GM23338 (cell line): ENCODE measurements at regions not wholly inside any gene's neighbourhood (a gene's known extent, or its start where the extent isn't known, plus 50 kb on each side); places are given as distances from the start of the nearest gene placed in this dataset.

ENCODE experiments used
- ATAC-seq: fragments of 200-7000 bp; cut with Tn5 transposase; 3 replicates; pipeline ENCODE4 v1.9.1; 2020
- DNase-seq: peaks from one replicate; pipeline ENCODE4 v3.0.0-alpha.2; 2015; ENCODE audit warnings: low spot score
- H2AFZ ChIP-seq: fragments of 200-600 bp; sonication (generic); 2 replicates; pipeline ENCODE4 v1.8.0; 2016; ENCODE audit warnings: antibody characterized with exemption, mild to moderate bottlenecking, moderate library complexity
- H3F3A ChIP-seq: fragments of 200-600 bp; sonication (generic); replicated peaks from 2 replicates; pipeline ENCODE4 v1.8.0; 2017; ENCODE audit warnings: antibody characterized with exemption, mixed run types, low read depth
- H3K27ac ChIP-seq: fragments of 200-600 bp; sonication (generic); 2 replicates; pipeline ENCODE4 v1.6.1; 2016; ENCODE audit warnings: low read depth
- H3K27me3 ChIP-seq: fragments of 200-600 bp; sonication (generic); 2 replicates; pipeline ENCODE4 v1.8.0; 2016; ENCODE audit warnings: mild to moderate bottlenecking, mixed run types, moderate library complexity; ENCODE audit not compliant: insufficient read depth
- H3K36me3 ChIP-seq: fragments of 200-600 bp; sonication (generic); 2 replicates; pipeline ENCODE4 v1.8.0; 2016; ENCODE audit warnings: mild to moderate bottlenecking; ENCODE audit not compliant: insufficient read depth
- H3K4me1 ChIP-seq: fragments of 200-600 bp; sonication (generic); 2 replicates; pipeline ENCODE4 v1.8.0; 2016; ENCODE audit warnings: mild to moderate bottlenecking, moderate library complexity; ENCODE audit not compliant: insufficient read depth
- H3K4me2 ChIP-seq: fragments of 200-600 bp; sonication (generic); 2 replicates; pipeline ENCODE4 v1.7.1; 2017; ENCODE audit warnings: mixed run types
- H3K4me3 ChIP-seq: fragments of 200-600 bp; sonication (generic); 2 replicates; pipeline ENCODE4 v1.6.1; 2016; ENCODE audit warnings: mixed run types
- H3K79me2 ChIP-seq: fragments of 200-600 bp; sonication (generic); replicated peaks from 2 replicates; pipeline ENCODE4 v1.8.0; 2017; ENCODE audit warnings: mild to moderate bottlenecking; ENCODE audit not compliant: insufficient read depth
- H3K9me2 ChIP-seq: fragments of 200-600 bp; sonication (generic); 2 replicates; pipeline ENCODE4 v1.8.0; 2017; ENCODE audit not compliant: insufficient read depth
- H4K20me1 ChIP-seq: fragments of 200-600 bp; sonication (generic); replicated peaks from 2 replicates; pipeline ENCODE4 v1.8.0; 2017; ENCODE audit warnings: mild to moderate bottlenecking; ENCODE audit not compliant: insufficient read depth
- H3K27ac Mint-ChIP-seq: 2 replicates; pipeline ENCODE4 v1.8.0; 2020; ENCODE audit warnings: inconsistent platforms, mild to moderate bottlenecking, moderate library complexity, mixed read lengths
- H3K27me3 Mint-ChIP-seq: 3 replicates; pipeline ENCODE4 v1.8.0; 2022; ENCODE audit warnings: low read depth, mild to moderate bottlenecking, moderate library complexity, mixed read lengths, inconsistent platforms; ENCODE audit not compliant: insufficient read depth, poor library complexity
- H3K36me3 Mint-ChIP-seq: 3 replicates; pipeline ENCODE4 v1.8.0; 2021; ENCODE audit warnings: low read depth, mild to moderate bottlenecking, inconsistent platforms, moderate library complexity, mixed read lengths
- H3K4me1 Mint-ChIP-seq: 3 replicates; pipeline ENCODE4 v1.8.0; 2020; ENCODE audit warnings: mild to moderate bottlenecking, inconsistent platforms, mixed read lengths
- H3K4me3 Mint-ChIP-seq: 3 replicates; pipeline ENCODE4 v1.8.0; 2021; ENCODE audit warnings: moderate library complexity, mild to moderate bottlenecking, inconsistent platforms, mixed read lengths
- H3K9me3 Mint-ChIP-seq: 3 replicates; pipeline ENCODE4 v1.8.0; 2020; ENCODE audit warnings: moderate library complexity, mild to moderate bottlenecking, inconsistent platforms, mixed read lengths
- ETS1 ChIP-seq: IDR thresholded peaks from 2 replicates; pipeline ENCODE4 v1.6.1; 2016; ENCODE audit warnings: antibody characterized with exemption
- EZH2 ChIP-seq: fragments of 200-600 bp; sonication (generic); IDR thresholded peaks from one replicate; pipeline ENCODE4 v1.8.0; 2017; ENCODE audit warnings: antibody characterized with exemption, mild to moderate bottlenecking, low read depth; ENCODE audit not compliant: unreplicated experiment
- EZH2phosphoT487 ChIP-seq: fragments of 200-600 bp; sonication (generic); IDR thresholded peaks from one replicate; pipeline ENCODE4 v1.8.1; 2018; ENCODE audit warnings: antibody characterized with exemption; ENCODE audit not compliant: unreplicated experiment
- JUNB ChIP-seq: IDR thresholded peaks from one replicate; pipeline ENCODE4 v1.6.1; 2016; ENCODE audit warnings: antibody characterized with exemption; ENCODE audit not compliant: unreplicated experiment
- ZNF462 ChIP-seq: fragments of 250-450 bp; sonication (Bioruptor Pico); IDR thresholded peaks from 2 replicates; pipeline ENCODE4 v1.5.0; 2020; ENCODE audit warnings: mild to moderate bottlenecking, moderate library complexity
- TF ChIP-seq, protein P1 (sequence below), 2 experiments: fragments of 200-600 bp in 1 of 2; sonication (generic) in 1 of 2; conservative IDR thresholded peaks; 2 replicates each; pipeline versions ENCODE4 v1.5.1 to v1.6.1; 2016 to 2017; ENCODE audit warnings: antibody characterized with exemption in 2 of 2, low read depth in 2 of 2, mild to moderate bottlenecking in 2 of 2, moderate library complexity in 1 of 2
- TF ChIP-seq, protein P2 (sequence below): IDR thresholded peaks from one replicate; pipeline ENCODE4 v1.6.1; 2018; ENCODE audit warnings: antibody characterized with exemption; ENCODE audit not compliant: unreplicated experiment

- DNase-seq (no peak), ATAC-seq (no peak)
- Mint-ChIP-seq H3K4me1 (peaks cover 8% of the 10 kb centered on the region), H3K36me3 (peaks cover 6% of the 10 kb centered on the region; the same call in 2 of the 3 replicates), H3K27me3 (peaks cover 4% of the 10 kb centered on the region), H3K4me3 (no peak overlapping the region), H3K9me3 (0 out of 3 replicates have a peak, but pooled peaks cover 4% of the 10 kb centered on the region), H3K27ac (no peak overlapping the region)
- H3K36me3 ChIP-seq, result no peaks in the 10 kb centered on the region
- no peaks in the 10 kb centered on the region for H3F3A ChIP-seq
- no peaks in the 10 kb centered on the region; the same call in 1 of the 2 replicates for H3K9me2 ChIP-seq
- H3K4me3 ChIP-seq, result no peak overlapping the region
- H3K27me3 ChIP-seq, result no peaks in the 10 kb centered on the region
- no peak overlapping the region for H3K27ac ChIP-seq
- no peak overlapping the region for H2AFZ ChIP-seq
- H3K79me2 ChIP-seq, result no peaks in the 10 kb centered on the region
- H4K20me1 ChIP-seq, result no peaks in the 10 kb centered on the region
- no peaks in the 10 kb centered on the region for H3K4me1 ChIP-seq
- no peak for TF ChIP-seq EZH2
- no peak for TF ChIP-seq EZH2phosphoT487
- TF ChIP-seq, protein P1, sequence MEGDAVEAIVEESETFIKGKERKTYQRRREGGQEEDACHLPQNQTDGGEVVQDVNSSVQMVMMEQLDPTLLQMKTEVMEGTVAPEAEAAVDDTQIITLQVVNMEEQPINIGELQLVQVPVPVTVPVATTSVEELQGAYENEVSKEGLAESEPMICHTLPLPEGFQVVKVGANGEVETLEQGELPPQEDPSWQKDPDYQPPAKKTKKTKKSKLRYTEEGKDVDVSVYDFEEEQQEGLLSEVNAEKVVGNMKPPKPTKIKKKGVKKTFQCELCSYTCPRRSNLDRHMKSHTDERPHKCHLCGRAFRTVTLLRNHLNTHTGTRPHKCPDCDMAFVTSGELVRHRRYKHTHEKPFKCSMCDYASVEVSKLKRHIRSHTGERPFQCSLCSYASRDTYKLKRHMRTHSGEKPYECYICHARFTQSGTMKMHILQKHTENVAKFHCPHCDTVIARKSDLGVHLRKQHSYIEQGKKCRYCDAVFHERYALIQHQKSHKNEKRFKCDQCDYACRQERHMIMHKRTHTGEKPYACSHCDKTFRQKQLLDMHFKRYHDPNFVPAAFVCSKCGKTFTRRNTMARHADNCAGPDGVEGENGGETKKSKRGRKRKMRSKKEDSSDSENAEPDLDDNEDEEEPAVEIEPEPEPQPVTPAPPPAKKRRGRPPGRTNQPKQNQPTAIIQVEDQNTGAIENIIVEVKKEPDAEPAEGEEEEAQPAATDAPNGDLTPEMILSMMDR (conservative IDR thresholded peaks at IDR 0.05; ENCODE audit: low read depth in 2 of 2), result no peak
- no peak for TF ChIP-seq ETS1
- TF ChIP-seq JUNB, result no peak
- TF ChIP-seq, protein P2, sequence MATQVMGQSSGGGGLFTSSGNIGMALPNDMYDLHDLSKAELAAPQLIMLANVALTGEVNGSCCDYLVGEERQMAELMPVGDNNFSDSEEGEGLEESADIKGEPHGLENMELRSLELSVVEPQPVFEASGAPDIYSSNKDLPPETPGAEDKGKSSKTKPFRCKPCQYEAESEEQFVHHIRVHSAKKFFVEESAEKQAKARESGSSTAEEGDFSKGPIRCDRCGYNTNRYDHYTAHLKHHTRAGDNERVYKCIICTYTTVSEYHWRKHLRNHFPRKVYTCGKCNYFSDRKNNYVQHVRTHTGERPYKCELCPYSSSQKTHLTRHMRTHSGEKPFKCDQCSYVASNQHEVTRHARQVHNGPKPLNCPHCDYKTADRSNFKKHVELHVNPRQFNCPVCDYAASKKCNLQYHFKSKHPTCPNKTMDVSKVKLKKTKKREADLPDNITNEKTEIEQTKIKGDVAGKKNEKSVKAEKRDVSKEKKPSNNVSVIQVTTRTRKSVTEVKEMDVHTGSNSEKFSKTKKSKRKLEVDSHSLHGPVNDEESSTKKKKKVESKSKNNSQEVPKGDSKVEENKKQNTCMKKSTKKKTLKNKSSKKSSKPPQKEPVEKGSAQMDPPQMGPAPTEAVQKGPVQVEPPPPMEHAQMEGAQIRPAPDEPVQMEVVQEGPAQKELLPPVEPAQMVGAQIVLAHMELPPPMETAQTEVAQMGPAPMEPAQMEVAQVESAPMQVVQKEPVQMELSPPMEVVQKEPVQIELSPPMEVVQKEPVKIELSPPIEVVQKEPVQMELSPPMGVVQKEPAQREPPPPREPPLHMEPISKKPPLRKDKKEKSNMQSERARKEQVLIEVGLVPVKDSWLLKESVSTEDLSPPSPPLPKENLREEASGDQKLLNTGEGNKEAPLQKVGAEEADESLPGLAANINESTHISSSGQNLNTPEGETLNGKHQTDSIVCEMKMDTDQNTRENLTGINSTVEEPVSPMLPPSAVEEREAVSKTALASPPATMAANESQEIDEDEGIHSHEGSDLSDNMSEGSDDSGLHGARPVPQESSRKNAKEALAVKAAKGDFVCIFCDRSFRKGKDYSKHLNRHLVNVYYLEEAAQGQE, result no peak
- TF ChIP-seq ZNF462 (CRISPR knock-in tag), result no peak
- H3K4me2 ChIP-seq, result no peak overlapping the region
These were observed 226.9 kb downstream of the TMEM38B start for GRCh38 chr9:105921057-105921726.
